Nephron progenitor cell (in vitro differentiated cells): ENCODE measurements at regions not wholly inside any gene's neighbourhood (a gene's known extent, or its start where the extent isn't known, plus 50 kb on each side); places are given as distances from the start of the nearest gene placed in this dataset.
A peak's percentile ranks its signal among the peaks of the same experiment; 100 is the strongest.
"Not testable (repeated sequence)": the region's sequence is repeated elsewhere in the genome, so short reads cannot be mapped to it uniquely, and the experiment has no call there.

ENCODE experiments used
- DNase-seq: peaks from one replicate; pipeline ENCODE4 v3.0.0; 2021
- H3K27ac Mint-ChIP-seq: 2 replicates; pipeline ENCODE4 v1.8.0; 2021; ENCODE audit warnings: mild to moderate bottlenecking, moderate library complexity, mixed read lengths
- H3K27me3 Mint-ChIP-seq: 2 replicates; pipeline ENCODE4 v1.8.0; 2021; ENCODE audit warnings: mild to moderate bottlenecking, low read depth, mixed read lengths; ENCODE audit not compliant: poor library complexity
- H3K36me3 Mint-ChIP-seq: 2 replicates; pipeline ENCODE4 v1.8.0; 2021; ENCODE audit warnings: low read depth, mixed read lengths
- H3K4me1 Mint-ChIP-seq: 2 replicates; pipeline ENCODE4 v1.8.0; 2021; ENCODE audit warnings: mixed read lengths
- H3K4me3 Mint-ChIP-seq: 2 replicates; pipeline ENCODE4 v1.8.0; 2021; ENCODE audit warnings: mild to moderate bottlenecking, moderate library complexity, mixed read lengths
- H3K9me3 Mint-ChIP-seq: 2 replicates; pipeline ENCODE4 v1.8.0; 2021; ENCODE audit warnings: mild to moderate bottlenecking, moderate library complexity, mixed read lengths
- CTCF ChIP-seq: fragments of 200-600 bp; sonication (generic); IDR thresholded peaks from 2 replicates; pipeline ENCODE4 v1.5.0; 2021; ENCODE audit warnings: antibody characterized with exemption

- peaks cover 39% of the 10 kb centered on the region for H3K9me3 Mint-ChIP-seq
- peak overlapping the region; percentile 24 for H3K27ac Mint-ChIP-seq
- no peak for TF ChIP-seq CTCF
- peaks cover 8% of the 10 kb centered on the region for H3K27me3 Mint-ChIP-seq
- peaks cover 5% of the 10 kb centered on the region for H3K4me1 Mint-ChIP-seq
- H3K36me3 Mint-ChIP-seq: no peaks in the 10 kb centered on the region
- no peak overlapping the region for H3K4me3 Mint-ChIP-seq
- DNase-seq: no peak
These were observed 130.1 kb upstream of the EGR2 start for GRCh38 chr10:62946278-62946677.

- DNase-seq: no peak
- peaks cover 3% of the 10 kb centered on the region for H3K4me1 Mint-ChIP-seq
- H3K27me3 Mint-ChIP-seq: no peaks in the 10 kb centered on the region
- H3K9me3 Mint-ChIP-seq: no peaks in the 10 kb centered on the region
- H3K36me3 Mint-ChIP-seq: no peaks in the 10 kb centered on the region
- no peak for TF ChIP-seq CTCF
- no peak overlapping the region for H3K4me3 Mint-ChIP-seq
- H3K27ac Mint-ChIP-seq: no peak overlapping the region
These were observed 123.5 kb upstream of the EGR2 start for GRCh38 chr10:62939698-62940097.

GRCh38 chr10:62938672-62939071 lies 122.5 kb upstream of the EGR2 start:
- no peak overlapping the region for H3K27ac Mint-ChIP-seq
- H3K4me1 Mint-ChIP-seq: no peaks in the 10 kb centered on the region
- no peaks in the 10 kb centered on the region for H3K27me3 Mint-ChIP-seq
- no peak for TF ChIP-seq CTCF
- no peak for DNase-seq
- H3K36me3 Mint-ChIP-seq: no peaks in the 10 kb centered on the region
- H3K4me3 Mint-ChIP-seq: no peak overlapping the region
- no peaks in the 10 kb centered on the region for H3K9me3 Mint-ChIP-seq

GRCh38 chr10:62937674-62938073 lies 121.5 kb upstream of the EGR2 start:
- no peak overlapping the region for H3K4me3 Mint-ChIP-seq
- no peaks in the 10 kb centered on the region for H3K27me3 Mint-ChIP-seq
- no peak for DNase-seq
- H3K36me3 Mint-ChIP-seq: no peaks in the 10 kb centered on the region
- no peaks in the 10 kb centered on the region for H3K9me3 Mint-ChIP-seq
- H3K27ac Mint-ChIP-seq: no peak overlapping the region
- H3K4me1 Mint-ChIP-seq: no peaks in the 10 kb centered on the region
- no peak for TF ChIP-seq CTCF

GRCh38 chr10:62935022-62935421 lies 118.9 kb upstream of the EGR2 start:
- H3K4me1 Mint-ChIP-seq: no peaks in the 10 kb centered on the region
- no peaks in the 10 kb centered on the region for H3K27me3 Mint-ChIP-seq
- no peak for DNase-seq
- H3K27ac Mint-ChIP-seq: no peak overlapping the region
- H3K9me3 Mint-ChIP-seq: peaks cover 2% of the 10 kb centered on the region
- TF ChIP-seq CTCF: no peak
- H3K4me3 Mint-ChIP-seq: no peak overlapping the region
- H3K36me3 Mint-ChIP-seq: no peaks in the 10 kb centered on the region

GRCh38 chr10:62934258-62934657 lies 118.1 kb upstream of the EGR2 start:
- no peaks in the 10 kb centered on the region for H3K27me3 Mint-ChIP-seq
- H3K36me3 Mint-ChIP-seq: no peaks in the 10 kb centered on the region
- no peak for TF ChIP-seq CTCF
- no peak overlapping the region for H3K4me3 Mint-ChIP-seq
- H3K27ac Mint-ChIP-seq: no peak overlapping the region
- DNase-seq: no peak
- H3K9me3 Mint-ChIP-seq: peaks cover 9% of the 10 kb centered on the region
- no peaks in the 10 kb centered on the region for H3K4me1 Mint-ChIP-seq

GRCh38 chr10:62928763-62929162 lies 112.6 kb upstream of the EGR2 start:
- DNase-seq, H3K27me3 Mint-ChIP-seq, H3K4me1 Mint-ChIP-seq, H3K27ac Mint-ChIP-seq, H3K4me3 Mint-ChIP-seq, H3K36me3 Mint-ChIP-seq: not testable (repeated sequence)
- peaks cover 23% of the 10 kb centered on the region for H3K9me3 Mint-ChIP-seq
